Activated B cell treated with CpG ODN at 0.5 μM for 24 hours (primary cell): ENCODE measurements at regions not wholly inside any gene's neighbourhood (a gene's known extent, or its start where the extent isn't known, plus 50 kb on each side); places are given as distances from the start of the nearest gene placed in this dataset.

Experiments used
- ATAC-seq: fragments of 200-7000 bp; cut with Tn5 transposase; one replicate; pipeline ENCODE4 v1.10.0; 2021; ENCODE audit warnings: low read depth, mild to moderate bottlenecking, moderate library complexity
- CTCF ChIA-PET: fragments of 350-600 bp; sonication (Branson Sonifier 250); formaldehyde crosslinking; loops from one replicate; lab custom pipeline; 2021; ENCODE audit warnings: antibody characterized with exemption; lab: Charles Lee
- POLR2A ChIA-PET: fragments of 350-600 bp; sonication (Branson Sonifier 250); formaldehyde crosslinking; loops from one replicate; lab custom pipeline; 2021; ENCODE audit warnings: antibody characterized with exemption; lab: Charles Lee
- DNase-seq: peaks from one replicate; pipeline ENCODE4 v3.0.0; 2022
- H3K27ac Mint-ChIP-seq: one replicate; pipeline ENCODE4 v1.8.0; 2020; ENCODE audit warnings: mixed read lengths
- H3K27me3 Mint-ChIP-seq: one replicate; pipeline ENCODE4 v1.8.0; 2021; ENCODE audit warnings: mixed read lengths
- H3K36me3 Mint-ChIP-seq: one replicate; pipeline ENCODE4 v1.8.0; 2021; ENCODE audit warnings: low read depth, mixed read lengths
- H3K4me1 Mint-ChIP-seq: one replicate; pipeline ENCODE4 v1.8.0; 2021; ENCODE audit warnings: mixed read lengths
- H3K4me3 Mint-ChIP-seq: one replicate; pipeline ENCODE4 v1.8.0; 2020; ENCODE audit warnings: mild to moderate bottlenecking, mixed read lengths
- H3K9me3 Mint-ChIP-seq: one replicate; pipeline ENCODE4 v1.8.0; 2020; ENCODE audit warnings: mixed read lengths
- intact Hi-C: fragments of 100-400 bp; cut with micrococcal nuclease; formaldehyde crosslinking; loops from one replicate; pipeline ENCODE4 v1.15.1; 2024
- TF ChIP-seq, protein P1 (sequence below): fragments of 200-600 bp; IDR thresholded peaks from one replicate; pipeline ENCODE4 v1.8.0; 2022; ENCODE audit warnings: antibody characterized with exemption, mild to moderate bottlenecking

DNA sequence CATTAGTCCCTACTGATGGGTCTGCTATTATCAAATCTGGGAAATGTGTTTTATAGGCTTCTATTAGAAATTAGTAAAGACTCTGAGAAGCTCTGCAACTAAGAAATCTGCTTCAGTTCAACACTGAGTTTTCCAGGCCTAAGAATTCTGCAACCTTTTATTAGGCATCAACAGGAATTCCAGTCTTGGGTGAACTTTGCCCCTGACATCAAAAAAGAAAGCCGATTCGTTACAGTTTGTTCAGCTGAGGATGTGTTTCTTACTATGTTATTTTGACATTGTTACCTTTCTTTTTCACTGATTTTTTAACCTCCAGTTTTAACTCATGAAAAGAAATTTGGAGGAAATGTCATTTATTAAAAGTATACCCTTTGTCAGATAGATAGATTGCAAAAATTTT, 131.5 kb upstream of the KCNH8 start:
- Mint-ChIP-seq H3K4me1 (no peaks in the 10 kb centered on the region), H3K36me3 (no peaks in the 10 kb centered on the region), H3K4me3 (no peak overlapping the region), H3K27me3 (no peaks in the 10 kb centered on the region), H3K9me3 (peaks cover 4% of the 10 kb centered on the region), H3K27ac (no peak overlapping the region)
- ChIA-PET POLR2A (no interaction called here), CTCF (no interaction called here)
- DNase-seq (no peak), ATAC-seq (no peak)
- TF ChIP-seq, protein P1, sequence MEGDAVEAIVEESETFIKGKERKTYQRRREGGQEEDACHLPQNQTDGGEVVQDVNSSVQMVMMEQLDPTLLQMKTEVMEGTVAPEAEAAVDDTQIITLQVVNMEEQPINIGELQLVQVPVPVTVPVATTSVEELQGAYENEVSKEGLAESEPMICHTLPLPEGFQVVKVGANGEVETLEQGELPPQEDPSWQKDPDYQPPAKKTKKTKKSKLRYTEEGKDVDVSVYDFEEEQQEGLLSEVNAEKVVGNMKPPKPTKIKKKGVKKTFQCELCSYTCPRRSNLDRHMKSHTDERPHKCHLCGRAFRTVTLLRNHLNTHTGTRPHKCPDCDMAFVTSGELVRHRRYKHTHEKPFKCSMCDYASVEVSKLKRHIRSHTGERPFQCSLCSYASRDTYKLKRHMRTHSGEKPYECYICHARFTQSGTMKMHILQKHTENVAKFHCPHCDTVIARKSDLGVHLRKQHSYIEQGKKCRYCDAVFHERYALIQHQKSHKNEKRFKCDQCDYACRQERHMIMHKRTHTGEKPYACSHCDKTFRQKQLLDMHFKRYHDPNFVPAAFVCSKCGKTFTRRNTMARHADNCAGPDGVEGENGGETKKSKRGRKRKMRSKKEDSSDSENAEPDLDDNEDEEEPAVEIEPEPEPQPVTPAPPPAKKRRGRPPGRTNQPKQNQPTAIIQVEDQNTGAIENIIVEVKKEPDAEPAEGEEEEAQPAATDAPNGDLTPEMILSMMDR: no peak
- intact Hi-C loops: no loop called here

DNA sequence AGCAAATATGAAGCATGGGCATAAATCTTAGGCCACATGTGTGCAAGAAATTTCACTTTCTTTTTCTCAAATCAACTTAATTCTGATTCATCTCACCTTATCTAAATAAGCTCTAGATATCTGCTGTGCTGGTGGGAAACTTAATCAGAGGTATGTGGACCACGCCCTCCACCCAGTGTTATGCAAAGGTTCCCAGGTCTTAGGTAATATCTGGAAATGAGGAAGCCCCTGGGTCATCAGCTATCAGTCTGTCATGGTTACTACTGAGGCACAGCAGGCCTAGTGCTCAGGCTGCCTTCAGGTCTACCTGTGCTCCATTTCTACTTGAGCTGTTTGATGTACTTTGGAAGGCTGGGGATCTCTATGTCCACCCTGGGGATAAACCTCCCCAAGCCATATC, 134.4 kb upstream of the KCNH8 start:
- H3K27ac Mint-ChIP-seq: no peak overlapping the region
- POLR2A ChIA-PET: no interaction called here
- H3K36me3 Mint-ChIP-seq: no peaks in the 10 kb centered on the region
- ATAC-seq (no peak), DNase-seq (no peak)
- TF ChIP-seq, protein P1: no peak
- H3K4me3 Mint-ChIP-seq: no peak overlapping the region
- CTCF ChIA-PET: no interaction called here
- H3K9me3 Mint-ChIP-seq: peaks cover 4% of the 10 kb centered on the region
- H3K27me3 Mint-ChIP-seq: no peaks in the 10 kb centered on the region
- H3K4me1 Mint-ChIP-seq: no peaks in the 10 kb centered on the region
- intact Hi-C loops: no loop called here

DNA sequence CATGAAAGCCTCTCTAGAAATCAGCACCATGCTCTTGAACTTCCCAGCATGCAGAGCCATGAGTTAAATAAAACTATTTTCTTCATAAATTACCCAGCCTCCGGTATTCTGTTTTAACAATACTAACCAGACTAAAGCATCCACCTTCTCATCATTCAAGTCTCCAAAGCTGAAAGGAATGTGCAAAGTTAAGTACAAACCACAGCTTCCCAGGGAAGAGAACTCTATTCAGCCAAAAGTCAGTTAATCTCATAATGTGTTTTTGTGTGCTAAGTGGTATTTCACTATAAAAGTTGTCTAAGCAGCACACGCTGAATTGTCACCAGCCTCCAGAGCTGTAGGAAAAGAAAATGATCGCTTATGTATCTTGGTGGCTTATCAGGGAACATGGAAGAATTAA, 135.5 kb upstream of the KCNH8 start:
- DNase-seq (no peak), ATAC-seq (no peak)
- no peaks in the 10 kb centered on the region for H3K36me3 Mint-ChIP-seq
- ChIA-PET POLR2A (no interaction called here), CTCF (no interaction called here)
- H3K4me1 Mint-ChIP-seq: no peaks in the 10 kb centered on the region
- no peaks in the 10 kb centered on the region for H3K27me3 Mint-ChIP-seq
- intact Hi-C loops: no loop called here
- no peak overlapping the region for H3K27ac Mint-ChIP-seq
- TF ChIP-seq, protein P1: no peak
- no peak overlapping the region for H3K4me3 Mint-ChIP-seq
- peaks cover 1% of the 10 kb centered on the region for H3K9me3 Mint-ChIP-seq

DNA sequence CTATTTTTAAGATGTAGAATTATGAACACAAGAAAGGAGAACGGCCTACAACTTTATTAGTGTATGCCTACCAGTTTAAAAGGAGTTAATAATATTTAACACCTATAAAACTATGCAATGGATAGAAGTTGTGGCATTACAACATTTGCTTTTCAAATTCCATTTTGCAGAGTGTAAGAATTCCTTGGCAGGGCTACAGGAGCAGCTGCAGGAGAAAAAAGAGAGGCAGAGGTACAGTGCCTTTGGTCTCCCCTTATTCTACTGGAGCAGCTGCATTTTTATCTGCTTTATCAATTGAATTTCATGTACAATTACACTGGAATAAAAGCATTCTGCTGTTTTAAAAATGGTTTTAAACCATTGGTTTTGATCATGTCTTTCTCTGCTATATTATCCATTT, 145.7 kb upstream of the KCNH8 start:
- peaks cover 6% of the 10 kb centered on the region for H3K9me3 Mint-ChIP-seq
- H3K27me3 Mint-ChIP-seq: no peaks in the 10 kb centered on the region
- H3K4me3 Mint-ChIP-seq: no peak overlapping the region
- intact Hi-C loops: no loop called here
- H3K4me1 Mint-ChIP-seq: no peaks in the 10 kb centered on the region
- ATAC-seq (no peak), DNase-seq (no peak)
- no peak overlapping the region for H3K27ac Mint-ChIP-seq
- ChIA-PET POLR2A (no interaction called here), CTCF (no interaction called here)
- no peaks in the 10 kb centered on the region for H3K36me3 Mint-ChIP-seq
- TF ChIP-seq, protein P1: no peak

DNA sequence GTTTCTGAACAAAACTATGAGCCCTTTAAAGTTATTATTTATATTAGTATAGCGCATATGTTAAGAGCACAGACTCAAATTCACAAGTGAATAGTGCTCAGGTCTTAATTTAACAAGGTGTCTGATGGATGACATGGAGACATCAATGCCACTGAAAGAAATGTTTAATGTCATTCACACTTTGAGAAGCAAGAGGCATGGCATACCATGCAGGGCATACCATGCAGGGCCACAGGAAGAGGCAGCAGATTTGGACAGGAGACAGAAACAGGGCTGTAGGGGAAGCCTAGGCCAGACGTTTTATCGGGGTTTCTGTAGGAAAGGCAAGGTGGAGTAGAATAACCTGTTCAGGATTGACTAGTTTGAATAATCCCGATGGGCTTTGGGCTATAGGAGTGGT, 150.2 kb upstream of the KCNH8 start:
- CTCF ChIA-PET: no interaction called here
- no peaks in the 10 kb centered on the region for H3K27me3 Mint-ChIP-seq
- POLR2A ChIA-PET: no interaction called here
- no peak overlapping the region for H3K4me3 Mint-ChIP-seq
- intact Hi-C loops: no loop called here
- no peaks in the 10 kb centered on the region for H3K36me3 Mint-ChIP-seq
- TF ChIP-seq, protein P1: no peak
- DNase-seq (no peak), ATAC-seq (no peak)
- peaks cover 4% of the 10 kb centered on the region for H3K9me3 Mint-ChIP-seq
- no peaks in the 10 kb centered on the region for H3K4me1 Mint-ChIP-seq
- no peak overlapping the region for H3K27ac Mint-ChIP-seq
